Panc1 (cell line): ENCODE measurements at regions not wholly inside any gene's neighbourhood (a gene's known extent, or its start where the extent isn't known, plus 50 kb on each side); places are given as distances from the start of the nearest gene placed in this dataset.
A peak's percentile ranks its signal among the peaks of the same experiment; 100 is the strongest.

Source experiments
- ATAC-seq: fragments of 200-7000 bp; cut with Tn5 transposase; 2 replicates; pipeline ENCODE4 v1.9.1; 2020; ENCODE audit warnings: mild to moderate bottlenecking, moderate library complexity
- BruUV-seq: library from RNA; stranded (reverse); fragments of 400-500 nt; replicated peaks from 2 replicates; lab custom pipeline; 2021; lab: Mats Ljungman, UMichigan
- CTCF ChIA-PET: fragments of 300-600 bp; sonication (Branson Sonifier 250); formaldehyde crosslinking; loops from one replicate; lab custom pipeline; 2022; ENCODE audit warnings: antibody characterized with exemption; lab: Charles Lee
- POLR2A ChIA-PET: fragments of 300-600 bp; sonication (Branson Sonifier 250); formaldehyde crosslinking; loops from one replicate; lab custom pipeline; 2022; ENCODE audit warnings: antibody characterized with exemption; lab: Charles Lee
- DNase-seq: peaks from one replicate; pipeline ENCODE4 v3.0.0-alpha.2; 2010; ENCODE audit warnings: low read depth, low spot score
- H3K27ac ChIP-seq: 2 replicates; pipeline ENCODE4 v1.5.1; 2011; ENCODE audit warnings: mild to moderate bottlenecking, low read length, inconsistent platforms
- H3K27me3 ChIP-seq: fragments of 200-500 bp; sonication (Bioruptor generic); 2 replicates; pipeline ENCODE4 v1.6.0; 2014; ENCODE audit warnings: low read length, inconsistent platforms; ENCODE audit not compliant: control insufficient read depth, insufficient read depth
- H3K36me3 ChIP-seq: fragments of 200-500 bp; sonication (Bioruptor generic); 2 replicates; pipeline ENCODE4 v1.5.1; 2014; ENCODE audit warnings: inconsistent platforms, mild to moderate bottlenecking, low read length, moderate library complexity; ENCODE audit not compliant: control insufficient read depth, insufficient read depth
- H3K4me1 ChIP-seq: 2 replicates; pipeline ENCODE4 v1.5.1; 2011; ENCODE audit warnings: inconsistent platforms, mild to moderate bottlenecking, low read length, moderate library complexity; ENCODE audit not compliant: control insufficient read depth, insufficient read depth
- H3K4me3 ChIP-seq, 2 experiments: 2 replicates each; pipeline ENCODE4 v1.5.1; 2011 to 2012; ENCODE audit warnings: low read depth in 2 of 2, low read length in 2 of 2, mild to moderate bottlenecking in 2 of 2, inconsistent platforms in 1 of 2, moderate library complexity in 1 of 2
- H3K9me3 ChIP-seq: fragments of 200-500 bp; sonication (Bioruptor generic); 2 replicates; pipeline ENCODE4 v1.5.1; 2014; ENCODE audit warnings: low read depth, mild to moderate bottlenecking, inconsistent platforms, low read length, moderate library complexity; ENCODE audit not compliant: control insufficient read depth, insufficient read depth
- POLR2AphosphoS5 ChIP-seq: IDR thresholded peaks from 2 replicates; pipeline ENCODE4 v1.6.1; 2012; ENCODE audit warnings: mild to moderate bottlenecking, low read depth, low read length, moderate library complexity
- REST ChIP-seq, 2 experiments: IDR thresholded peaks; 2 replicates each; pipeline ENCODE4 v1.6.1; 2011 to 2012; ENCODE audit warnings: low read depth in 2 of 2, control low read depth in 1 of 2, low read length in 1 of 2, mild to moderate bottlenecking in 1 of 2, moderate library complexity in 1 of 2; ENCODE audit not compliant: insufficient read depth in 1 of 2
- SIN3A ChIP-seq: IDR thresholded peaks from 2 replicates; pipeline ENCODE4 v1.6.1; 2012; ENCODE audit warnings: low read depth, mild to moderate bottlenecking, low read length, moderate library complexity, borderline replicate concordance; ENCODE audit not compliant: insufficient read depth
- TCF7L2 ChIP-seq: IDR thresholded peaks from 2 replicates; pipeline ENCODE4 v1.6.1; 2011; ENCODE audit warnings: mild to moderate bottlenecking, low read depth, low read length, inconsistent platforms
- in situ Hi-C: cut with HindIII; loops from 2 replicates; pipeline ENCODE4 v1.10.0; 2016; ENCODE audit warnings: low sequenced_read_pairs, low pct_unique_long_range_greater_than_20kb
- intact Hi-C: fragments of 100-400 bp; cut with micrococcal nuclease; formaldehyde crosslinking; loops from one replicate; pipeline ENCODE4 v1.10.0; 2022; ENCODE audit not compliant: unreplicated experiment
- TF ChIP-seq, protein P1 (sequence below): fragments of 450-650 bp; IDR thresholded peaks from 2 replicates; pipeline ENCODE4 v1.5.1; 2017; ENCODE audit warnings: mild to moderate bottlenecking

- no peak for DNase-seq
- TF ChIP-seq, protein P1, sequence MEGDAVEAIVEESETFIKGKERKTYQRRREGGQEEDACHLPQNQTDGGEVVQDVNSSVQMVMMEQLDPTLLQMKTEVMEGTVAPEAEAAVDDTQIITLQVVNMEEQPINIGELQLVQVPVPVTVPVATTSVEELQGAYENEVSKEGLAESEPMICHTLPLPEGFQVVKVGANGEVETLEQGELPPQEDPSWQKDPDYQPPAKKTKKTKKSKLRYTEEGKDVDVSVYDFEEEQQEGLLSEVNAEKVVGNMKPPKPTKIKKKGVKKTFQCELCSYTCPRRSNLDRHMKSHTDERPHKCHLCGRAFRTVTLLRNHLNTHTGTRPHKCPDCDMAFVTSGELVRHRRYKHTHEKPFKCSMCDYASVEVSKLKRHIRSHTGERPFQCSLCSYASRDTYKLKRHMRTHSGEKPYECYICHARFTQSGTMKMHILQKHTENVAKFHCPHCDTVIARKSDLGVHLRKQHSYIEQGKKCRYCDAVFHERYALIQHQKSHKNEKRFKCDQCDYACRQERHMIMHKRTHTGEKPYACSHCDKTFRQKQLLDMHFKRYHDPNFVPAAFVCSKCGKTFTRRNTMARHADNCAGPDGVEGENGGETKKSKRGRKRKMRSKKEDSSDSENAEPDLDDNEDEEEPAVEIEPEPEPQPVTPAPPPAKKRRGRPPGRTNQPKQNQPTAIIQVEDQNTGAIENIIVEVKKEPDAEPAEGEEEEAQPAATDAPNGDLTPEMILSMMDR = no peak
- TF ChIP-seq POLR2AphosphoS5 (no peak), TCF7L2 (no peak), REST (IDR thresholded peaks at IDR 0.05; ENCODE audit: insufficient read depth in 1 of 2, low read depth in 2 of 2, low read length in 1 of 2) (no peak), SIN3A (no peak)
- peaks cover 19% of the 10 kb centered on the region for H3K4me1 ChIP-seq
- no peaks in the 10 kb centered on the region for H3K9me3 ChIP-seq
- no peak for ATAC-seq
- intact Hi-C loops (loop anchor here (10.0 kb wide), 1 partner anchor 47 kb away; no protein-coding TSS in a partner anchor), in situ Hi-C loops (no loop called here)
- ChIA-PET POLR2A (no interaction called here), CTCF (no interaction called here)
- H3K27ac ChIP-seq = no peak overlapping the region
- H3K4me3 ChIP-seq = no peak overlapping the region
- no peaks in the 10 kb centered on the region for H3K27me3 ChIP-seq
- H3K36me3 ChIP-seq = no peaks in the 10 kb centered on the region
- no TSS peak for BruUV-seq
These were observed 182.4 kb downstream of the TRIM27 start for GRCh38 chr6:28741363-28741762.

DNA sequence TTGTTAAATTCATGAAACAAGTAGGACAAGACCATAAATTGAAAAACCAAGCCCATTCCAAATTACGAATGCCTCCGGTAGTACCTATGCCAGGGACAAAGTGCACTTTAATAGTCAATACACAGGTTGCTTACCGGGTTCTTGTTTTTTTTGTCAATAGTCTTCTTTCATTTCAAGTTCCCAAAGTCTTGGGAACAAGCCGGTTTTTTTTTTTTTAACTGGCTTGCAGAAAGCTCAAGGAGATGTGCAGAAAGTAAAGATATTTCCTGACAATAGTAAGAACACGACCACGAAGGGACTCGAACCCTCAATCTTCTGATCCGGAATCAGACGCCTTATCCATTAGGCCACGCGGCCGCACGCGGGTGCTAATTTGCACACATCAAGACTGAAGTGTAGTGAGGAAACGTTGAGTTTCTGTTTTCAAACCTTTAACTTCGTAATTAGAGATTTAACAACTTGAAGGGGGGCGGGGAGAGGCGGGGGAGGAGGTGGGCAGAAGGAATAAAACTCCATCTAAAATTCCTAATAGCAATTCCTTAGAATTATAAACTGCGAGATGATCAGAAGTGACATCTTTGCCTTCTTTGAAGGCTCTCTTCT is 181.0 kb downstream of the TRIM27 start:
- BruUV-seq = no TSS peak
- Histone ChIP-seq H3K9me3 (no peaks in the 10 kb centered on the region), H3K4me1 (peaks cover 23% of the 10 kb centered on the region), H3K36me3 (no peaks in the 10 kb centered on the region), H3K4me3 (peak overlapping the region; percentile 61 to 73), H3K27ac (no peak overlapping the region), H3K27me3 (no peaks in the 10 kb centered on the region)
- in situ Hi-C loops (no loop called here), intact Hi-C loops (loop anchor here (10.0 kb wide), 1 partner anchor 48 kb away; no protein-coding TSS in a partner anchor)
- ChIA-PET CTCF (interaction anchor here (0.6 to 0.8 kb wide), 5 partner anchors 11 to 99 kb away, joined by 3 to 5 read pairs (median 4); no protein-coding TSS in a partner anchor), POLR2A (interaction anchor here (0.5 to 1.1 kb wide), 5 partner anchors 18 to 850 kb away, joined by 4 to 18 read pairs (median 8); a partner anchor contains a TSS)
- DNase-seq (no peak), ATAC-seq (peak; percentile 77)
- TF ChIP-seq REST (IDR thresholded peaks at IDR 0.05; ENCODE audit: insufficient read depth in 1 of 2, low read depth in 2 of 2, low read length in 1 of 2) (no peak), SIN3A (no peak), POLR2AphosphoS5 (no peak; the same call in 1 of the 2 replicates), TCF7L2 (no peak)
- TF ChIP-seq, protein P1 = no peak
